OCI-LY7 (cell line): ENCODE measurements at regions not wholly inside any gene's neighbourhood (a gene's known extent, or its start where the extent isn't known, plus 50 kb on each side); places are given as distances from the start of the nearest gene placed in this dataset.

ENCODE experiments used
- BruUV-seq: library from RNA; stranded (reverse); fragments of 400-500 nt; replicated peaks from 2 replicates; lab custom pipeline; 2021; lab: Mats Ljungman, UMichigan
- CTCF ChIA-PET: fragments of 300-600 bp; sonication (Branson Sonifier 250); formaldehyde crosslinking; loops from one replicate; lab custom pipeline; 2022; ENCODE audit warnings: antibody characterized with exemption; ENCODE audit not compliant: unreplicated experiment; lab: Charles Lee
- POLR2A ChIA-PET: fragments of 300-600 bp; sonication (Branson Sonifier 250); formaldehyde crosslinking; loops from one replicate; lab custom pipeline; 2022; ENCODE audit warnings: antibody characterized with exemption; lab: Charles Lee
- DNase-seq: peaks from one replicate; pipeline ENCODE4 v3.0.0-alpha.2; 2015; ENCODE audit warnings: low spot score
- H2AFZ ChIP-seq: fragments of 200-600 bp; sonication (generic), shearing (Covaris generic); 2 replicates; pipeline ENCODE4 v1.6.1; 2014; ENCODE audit warnings: mild to moderate bottlenecking, antibody characterized with exemption, low read length, moderate library complexity
- H3K27ac ChIP-seq: fragments of 200-600 bp; sonication (generic); 2 replicates; pipeline ENCODE4 v1.5.1; 2014; ENCODE audit warnings: mixed run types, low read depth, mild to moderate bottlenecking, moderate library complexity, low read length, inconsistent platforms; ENCODE audit not compliant: poor library complexity, severe bottlenecking
- H3K36me3 ChIP-seq: fragments of 200-600 bp; sonication (generic); 2 replicates; pipeline ENCODE4 v1.6.1; 2014; ENCODE audit warnings: mild to moderate bottlenecking, antibody characterized with exemption, low read length, moderate library complexity, mixed read lengths; ENCODE audit not compliant: insufficient read depth
- H3K4me1 ChIP-seq: fragments of 200-600 bp; sonication (generic); 2 replicates; pipeline ENCODE4 v1.5.1; 2014; ENCODE audit warnings: mild to moderate bottlenecking, low read length; ENCODE audit not compliant: insufficient read depth, poor library complexity, severe bottlenecking
- H3K4me2 ChIP-seq: fragments of 200-600 bp; sonication (generic); 2 replicates; pipeline ENCODE4 v1.6.1; 2014; ENCODE audit warnings: mild to moderate bottlenecking, low read length
- H3K4me3 ChIP-seq: fragments of 200-600 bp; sonication (generic); 2 replicates; pipeline ENCODE4 v1.5.1; 2014; ENCODE audit warnings: mild to moderate bottlenecking, low read depth, low read length; ENCODE audit not compliant: poor library complexity, severe bottlenecking
- H3K79me2 ChIP-seq: fragments of 200-600 bp; sonication (generic); 2 replicates; pipeline ENCODE4 v1.6.1; 2016; ENCODE audit warnings: low read depth, mild to moderate bottlenecking, low read length, moderate library complexity, mixed read lengths; ENCODE audit not compliant: insufficient read depth
- H3K9me2 ChIP-seq: fragments of 200-600 bp; sonication (generic); 2 replicates; pipeline ENCODE4 v1.6.1; 2016; ENCODE audit warnings: mild to moderate bottlenecking, low read length, mixed read lengths; ENCODE audit not compliant: insufficient read depth
- H3K9me3 ChIP-seq: fragments of 200-600 bp; sonication (generic); 2 replicates; pipeline ENCODE4 v1.6.1; 2014; ENCODE audit warnings: mild to moderate bottlenecking, mixed run types, low read length, mixed read lengths
- H4K20me1 ChIP-seq: fragments of 200-600 bp; sonication (generic); 2 replicates; pipeline ENCODE4 v1.6.1; 2014; ENCODE audit warnings: mild to moderate bottlenecking, antibody characterized with exemption, low read length, moderate library complexity, mixed read lengths; ENCODE audit not compliant: insufficient read depth
- CTCF ChIP-seq: fragments of 200-600 bp; sonication (generic); conservative IDR thresholded peaks from 2 replicates; pipeline ENCODE4 v1.5.1; 2014; ENCODE audit warnings: mild to moderate bottlenecking, antibody characterized with exemption, low read length, moderate library complexity, mixed read lengths
- EZH2phosphoT487 ChIP-seq: fragments of 200-600 bp; sonication (generic); IDR thresholded peaks from 2 replicates; pipeline ENCODE4 v1.6.1; 2018; ENCODE audit warnings: low read depth, borderline replicate concordance, mild to moderate bottlenecking, mixed run types, antibody characterized with exemption, low read length, moderate library complexity, mixed read lengths
- intact Hi-C: fragments of 100-400 bp; cut with micrococcal nuclease; formaldehyde crosslinking; loops from one replicate; pipeline ENCODE4 v1.10.0; 2022; ENCODE audit not compliant: unreplicated experiment

DNA sequence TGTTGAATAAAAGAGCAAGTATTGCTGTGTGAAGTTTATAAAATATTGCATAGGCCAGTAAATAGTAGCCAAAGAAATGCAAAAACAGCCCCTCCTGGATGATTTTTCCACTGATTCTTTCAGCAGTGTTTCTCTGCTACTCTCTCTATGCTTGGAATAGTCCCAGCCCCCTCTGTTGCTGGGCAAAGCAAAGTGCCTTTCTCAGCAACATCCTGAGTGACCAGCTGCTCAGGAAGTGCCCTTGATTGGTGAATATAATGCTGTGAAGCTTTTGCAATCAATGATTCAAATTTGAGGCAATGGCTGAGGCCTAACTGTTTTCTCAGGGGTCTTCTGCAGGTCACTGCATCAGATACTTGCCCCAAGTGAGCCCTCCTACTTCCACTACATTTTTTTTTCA, 656.7 kb downstream of the ZNF674 start:
- Histone ChIP-seq H3K4me2 (no peak overlapping the region), H3K9me2 (no peaks in the 10 kb centered on the region), H3K4me1 (no peaks in the 10 kb centered on the region), H3K79me2 (no peaks in the 10 kb centered on the region), H2AFZ (no peak overlapping the region), H4K20me1 (no peaks in the 10 kb centered on the region), H3K36me3 (no peaks in the 10 kb centered on the region), H3K27ac (no peak overlapping the region), H3K4me3 (no peak overlapping the region), H3K9me3 (no peaks in the 10 kb centered on the region)
- DNase-seq: no peak
- BruUV-seq: no TSS peak
- ChIA-PET CTCF (no interaction called here), POLR2A (no interaction called here)
- no peak for TF ChIP-seq CTCF
- TF ChIP-seq EZH2phosphoT487: no peak
- intact Hi-C loops: no loop called here

- H4K20me1 ChIP-seq: no peaks in the 10 kb centered on the region
- intact Hi-C loops: no loop called here
- H3K79me2 ChIP-seq: no peaks in the 10 kb centered on the region
- H3K4me2 ChIP-seq: no peak overlapping the region
- no peak overlapping the region for H3K27ac ChIP-seq
- ChIA-PET POLR2A (interaction anchor here (0.6 kb wide), 1 partner anchor 37 kb away, joined by 3 read pairs; no protein-coding TSS in a partner anchor), CTCF (no interaction called here)
- H3K9me3 ChIP-seq: no peaks in the 10 kb centered on the region
- no peak overlapping the region for H2AFZ ChIP-seq
- no TSS peak for BruUV-seq
- no peaks in the 10 kb centered on the region for H3K36me3 ChIP-seq
- no peak for DNase-seq
- no peak overlapping the region for H3K4me3 ChIP-seq
- H3K4me1 ChIP-seq: no peaks in the 10 kb centered on the region
- no peak for TF ChIP-seq CTCF
- TF ChIP-seq EZH2phosphoT487: no peak
- H3K9me2 ChIP-seq: no peaks in the 10 kb centered on the region
Measured at GRCh38 chrX:45885931-45886330, 659.3 kb downstream of the ZNF674 start.

DNA sequence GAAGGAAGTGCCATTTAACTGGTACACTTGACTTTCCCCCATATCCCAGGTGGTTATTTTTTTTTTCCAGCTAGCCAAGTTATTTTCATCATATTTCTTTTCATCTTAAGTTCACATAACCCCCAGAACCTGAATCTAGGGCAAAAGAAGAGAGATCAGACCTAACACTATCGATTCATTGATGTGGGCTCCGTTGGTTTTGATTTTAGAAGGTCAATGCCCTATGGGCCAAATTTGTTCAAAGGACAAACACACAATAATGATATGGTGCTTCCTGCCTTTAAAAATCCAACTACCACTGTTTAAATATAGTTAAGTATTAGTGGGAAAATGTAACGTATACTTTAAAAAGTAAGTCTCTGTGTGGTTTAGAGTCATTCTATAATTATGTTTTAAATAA, 665.7 kb downstream of the ZNF674 start:
- Histone ChIP-seq H2AFZ (no peak overlapping the region), H3K9me2 (no peaks in the 10 kb centered on the region), H3K27ac (no peak overlapping the region), H3K4me3 (no peak overlapping the region), H3K36me3 (no peaks in the 10 kb centered on the region), H3K9me3 (no peaks in the 10 kb centered on the region), H3K4me2 (no peak overlapping the region), H3K79me2 (no peaks in the 10 kb centered on the region), H3K4me1 (no peaks in the 10 kb centered on the region), H4K20me1 (no peaks in the 10 kb centered on the region)
- no peak for DNase-seq
- intact Hi-C loops: no loop called here
- ChIA-PET CTCF (no interaction called here), POLR2A (no interaction called here)
- BruUV-seq: no TSS peak
- no peak for TF ChIP-seq EZH2phosphoT487
- no peak for TF ChIP-seq CTCF
